ENCODE measurements at regions not wholly inside any gene's neighbourhood (a gene's known extent, or its start where the extent isn't known, plus 50 kb on each side); places are given as distances from the start of the nearest gene placed in this dataset.

GRCh38 chr5:5951953-5952352 is 426.4 kb downstream of the MED10 start:
- TF ChIP-seq CTCF (IDR thresholded peaks at IDR 0.05), result no peak
- TF ChIP-seq POLR2A (IDR thresholded peaks at IDR 0.05), result no peak

Measured in heart left ventricle (tissue), 13 donors.